ENCODE measurements at regions not wholly inside any gene's neighbourhood (a gene's known extent, or its start where the extent isn't known, plus 50 kb on each side); places are given as distances from the start of the nearest gene placed in this dataset.

DNA sequence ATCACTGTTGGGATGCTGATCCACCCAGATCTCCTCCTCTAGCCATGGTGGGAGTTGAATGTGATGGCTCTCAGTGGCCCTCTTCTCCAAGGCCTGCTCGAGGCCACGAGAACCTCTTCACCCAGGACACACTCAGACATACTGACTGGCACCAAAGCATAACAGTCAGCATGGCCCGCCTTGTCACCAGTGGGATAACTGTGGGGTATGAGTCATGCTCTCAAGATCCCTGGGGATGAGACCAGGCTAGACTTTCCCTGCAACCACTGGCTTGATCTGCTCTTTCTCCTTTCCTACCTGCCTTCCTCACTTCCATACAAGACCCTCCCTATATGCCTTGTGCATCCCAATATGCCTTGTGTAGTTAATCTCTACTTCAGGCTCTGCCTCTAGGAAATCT is 66.8 kb downstream of the RIN2 start:
- Histone ChIP-seq H3K9me2 (replicated peaks; ENCODE audit: low read depth, low read length) (no peaks in the 10 kb centered on the region), H3K9me3 (ENCODE audit: insufficient read depth, low read depth, low read length) (no peaks in the 10 kb centered on the region), H3K79me2 (ENCODE audit: insufficient read depth, low read length) (no peaks in the 10 kb centered on the region), H4K20me1 (ENCODE audit: insufficient read depth, low read length, poor library complexity, severe bottlenecking) (no peaks in the 10 kb centered on the region), H3K4me3 (ENCODE audit: low read length, poor library complexity, severe bottlenecking) (no peak overlapping the region), H3K4me1 (ENCODE audit: insufficient read depth, low read length, poor library complexity, severe bottlenecking) (peaks cover 11% of the 10 kb centered on the region), H3K4me2 (ENCODE audit: low read depth, low read length, poor library complexity, severe bottlenecking) (no peak overlapping the region), H3K36me3 (ENCODE audit: insufficient read depth, low read length) (no peaks in the 10 kb centered on the region), H3F3A (ENCODE audit: low read depth) (no peaks in the 10 kb centered on the region), H2AFZ (ENCODE audit: low read length) (no peak overlapping the region), H3K9ac (ENCODE audit: low read depth, low read length, poor library complexity, severe bottlenecking) (no peak overlapping the region), H3K27me3 (ENCODE audit: insufficient read depth, low read length, poor library complexity, severe bottlenecking) (no peaks in the 10 kb centered on the region)
- TF ChIP-seq EZH2phosphoT487 (IDR thresholded peaks at IDR 0.05; ENCODE audit: borderline replicate concordance) = no peak
- TF ChIP-seq, protein P1, sequence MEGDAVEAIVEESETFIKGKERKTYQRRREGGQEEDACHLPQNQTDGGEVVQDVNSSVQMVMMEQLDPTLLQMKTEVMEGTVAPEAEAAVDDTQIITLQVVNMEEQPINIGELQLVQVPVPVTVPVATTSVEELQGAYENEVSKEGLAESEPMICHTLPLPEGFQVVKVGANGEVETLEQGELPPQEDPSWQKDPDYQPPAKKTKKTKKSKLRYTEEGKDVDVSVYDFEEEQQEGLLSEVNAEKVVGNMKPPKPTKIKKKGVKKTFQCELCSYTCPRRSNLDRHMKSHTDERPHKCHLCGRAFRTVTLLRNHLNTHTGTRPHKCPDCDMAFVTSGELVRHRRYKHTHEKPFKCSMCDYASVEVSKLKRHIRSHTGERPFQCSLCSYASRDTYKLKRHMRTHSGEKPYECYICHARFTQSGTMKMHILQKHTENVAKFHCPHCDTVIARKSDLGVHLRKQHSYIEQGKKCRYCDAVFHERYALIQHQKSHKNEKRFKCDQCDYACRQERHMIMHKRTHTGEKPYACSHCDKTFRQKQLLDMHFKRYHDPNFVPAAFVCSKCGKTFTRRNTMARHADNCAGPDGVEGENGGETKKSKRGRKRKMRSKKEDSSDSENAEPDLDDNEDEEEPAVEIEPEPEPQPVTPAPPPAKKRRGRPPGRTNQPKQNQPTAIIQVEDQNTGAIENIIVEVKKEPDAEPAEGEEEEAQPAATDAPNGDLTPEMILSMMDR (conservative IDR thresholded peaks at IDR 0.05; ENCODE audit: low read length) = no peak

DNA sequence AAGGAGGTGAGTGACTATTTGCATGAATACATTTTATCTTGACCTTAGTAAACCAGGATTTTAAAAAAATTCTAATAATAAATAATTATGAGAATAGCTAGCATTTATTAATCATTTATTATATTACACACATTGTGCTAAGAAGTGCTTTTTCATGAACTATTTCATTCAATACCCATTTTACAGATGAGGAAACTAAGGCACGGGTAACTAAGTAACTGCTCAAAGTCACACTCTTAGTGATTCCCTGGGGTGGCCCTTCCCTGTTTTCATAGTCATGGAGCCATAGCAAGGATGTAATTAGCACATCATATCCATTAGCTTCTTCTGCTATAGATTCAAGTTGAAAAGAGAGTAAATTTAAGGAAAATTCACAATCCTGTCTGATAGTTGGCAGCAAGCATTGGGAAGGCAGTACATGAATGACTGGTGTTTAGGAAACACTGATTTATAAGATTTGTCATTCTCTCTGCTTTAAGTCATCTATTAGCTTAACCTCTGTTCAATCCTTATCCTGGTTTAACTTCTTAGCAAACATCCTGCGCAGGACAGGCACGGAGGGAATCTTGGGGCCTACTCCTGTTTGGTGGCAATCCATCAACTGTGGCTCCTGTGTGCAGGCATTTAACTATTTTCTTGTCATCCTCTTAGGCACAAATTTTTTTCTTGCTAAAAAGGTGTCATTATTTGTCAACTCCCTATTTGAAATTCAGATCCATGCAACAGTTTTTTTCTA is 68.3 kb downstream of the RIN2 start:
- no peak overlapping the region for H3K4me2 ChIP-seq (ENCODE audit: low read depth, low read length, poor library complexity, severe bottlenecking)
- TF ChIP-seq, protein P1 (conservative IDR thresholded peaks at IDR 0.05; ENCODE audit: low read length) = no peak
- no peak for TF ChIP-seq EZH2phosphoT487 (IDR thresholded peaks at IDR 0.05; ENCODE audit: borderline replicate concordance)

DNA sequence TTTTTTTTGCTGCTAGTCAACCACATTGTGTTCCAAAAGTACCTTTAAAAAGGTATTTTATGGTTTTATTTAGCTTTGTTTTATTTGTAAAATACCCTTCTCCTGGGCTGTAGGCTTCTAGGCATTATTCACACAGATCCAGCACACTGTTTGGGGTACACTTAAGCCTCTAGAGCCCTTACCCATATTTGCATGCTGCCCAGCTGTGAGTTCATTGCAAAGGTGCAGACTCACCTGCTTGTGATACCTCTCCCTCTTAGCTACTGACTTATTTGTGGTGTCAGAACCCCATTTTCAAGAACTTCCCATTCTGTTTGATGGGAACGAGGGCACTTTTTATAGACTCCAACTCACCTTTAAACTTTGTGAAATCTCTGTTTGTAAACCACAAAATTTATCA is 69.8 kb downstream of the RIN2 start:
- Histone ChIP-seq H3F3A (ENCODE audit: low read depth) (no peaks in the 10 kb centered on the region), H3K9me2 (replicated peaks; ENCODE audit: low read depth, low read length) (no peaks in the 10 kb centered on the region), H3K4me1 (ENCODE audit: insufficient read depth, low read length, poor library complexity, severe bottlenecking) (peaks cover 21% of the 10 kb centered on the region), H3K79me2 (ENCODE audit: insufficient read depth, low read length) (no peaks in the 10 kb centered on the region), H3K9me3 (ENCODE audit: insufficient read depth, low read depth, low read length) (no peaks in the 10 kb centered on the region), H4K20me1 (ENCODE audit: insufficient read depth, low read length, poor library complexity, severe bottlenecking) (no peaks in the 10 kb centered on the region), H3K9ac (ENCODE audit: low read depth, low read length, poor library complexity, severe bottlenecking) (no peak overlapping the region), H3K36me3 (ENCODE audit: insufficient read depth, low read length) (no peaks in the 10 kb centered on the region), H3K27me3 (ENCODE audit: insufficient read depth, low read length, poor library complexity, severe bottlenecking) (no peaks in the 10 kb centered on the region), H3K4me3 (ENCODE audit: low read length, poor library complexity, severe bottlenecking) (peak overlapping the region; percentile 25), H3K4me2 (ENCODE audit: low read depth, low read length, poor library complexity, severe bottlenecking) (peak overlapping the region; percentile 47), H2AFZ (ENCODE audit: low read length) (peak overlapping the region; percentile 22; the same call in 1 of the 2 replicates)
- TF ChIP-seq EZH2phosphoT487 (IDR thresholded peaks at IDR 0.05; ENCODE audit: borderline replicate concordance) = no peak
- TF ChIP-seq, protein P1 (conservative IDR thresholded peaks at IDR 0.05; ENCODE audit: low read length) = no peak

More for the DNA sequence above, 68.3 kb downstream of the RIN2 start:
- no peak overlapping the region for H2AFZ ChIP-seq (ENCODE audit: low read length)
- H3K9me2 ChIP-seq (replicated peaks; ENCODE audit: low read depth, low read length) = no peaks in the 10 kb centered on the region
- H3K9ac ChIP-seq (ENCODE audit: low read depth, low read length, poor library complexity, severe bottlenecking) = no peak overlapping the region
- no peaks in the 10 kb centered on the region for H3K36me3 ChIP-seq (ENCODE audit: insufficient read depth, low read length)
- H3K4me1 ChIP-seq (ENCODE audit: insufficient read depth, low read length, poor library complexity, severe bottlenecking) = peaks cover 11% of the 10 kb centered on the region
- H4K20me1 ChIP-seq (ENCODE audit: insufficient read depth, low read length, poor library complexity, severe bottlenecking) = no peaks in the 10 kb centered on the region
- H3K79me2 ChIP-seq (ENCODE audit: insufficient read depth, low read length) = no peaks in the 10 kb centered on the region
- no peaks in the 10 kb centered on the region for H3F3A ChIP-seq (ENCODE audit: low read depth)
- no peaks in the 10 kb centered on the region for H3K9me3 ChIP-seq (ENCODE audit: insufficient read depth, low read depth, low read length)
- no peak overlapping the region for H3K4me3 ChIP-seq (ENCODE audit: low read length, poor library complexity, severe bottlenecking)
- H3K27me3 ChIP-seq (ENCODE audit: insufficient read depth, low read length, poor library complexity, severe bottlenecking) = no peaks in the 10 kb centered on the region

Data from Loucy (cell line).